ENCODE measurements at regions not wholly inside any gene's neighbourhood (a gene's known extent, or its start where the extent isn't known, plus 50 kb on each side); places are given as distances from the start of the nearest gene placed in this dataset.

DNA sequence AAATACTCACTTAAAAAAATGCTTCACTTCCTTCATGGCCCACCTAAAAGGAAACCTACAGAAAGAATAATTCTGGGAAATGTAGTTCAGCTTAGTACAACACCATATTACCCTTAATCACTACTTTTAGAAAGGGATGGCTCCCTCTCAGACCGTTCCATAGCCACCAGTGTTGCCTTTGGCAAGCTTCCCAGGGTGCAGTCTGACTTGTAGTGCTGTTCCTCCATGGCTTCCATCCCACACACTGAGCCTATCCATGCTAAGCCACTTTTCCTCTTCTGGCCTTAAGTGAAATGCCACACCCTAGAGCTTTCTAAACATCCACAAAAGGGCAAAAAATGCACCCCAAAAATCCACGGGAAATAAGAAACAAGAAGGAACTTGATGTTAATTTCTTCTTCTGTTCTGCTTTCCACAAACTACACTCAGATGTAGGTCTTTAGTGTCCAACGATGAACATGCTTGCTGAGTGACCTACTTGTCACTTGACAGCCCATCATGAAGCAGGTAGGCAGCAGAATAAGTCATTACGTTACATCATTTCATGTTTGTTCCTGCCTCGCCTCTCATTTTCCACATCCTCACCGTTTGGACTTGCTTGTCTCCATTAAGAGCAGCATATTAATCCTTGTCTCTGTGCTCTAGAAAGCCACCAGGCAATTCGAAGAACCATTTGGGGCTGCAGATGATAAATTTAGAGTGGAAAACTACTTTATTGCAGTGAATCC, 391.1 kb upstream of the GRAMD2B start:
- no peaks in the 10 kb centered on the region for H3K27me3 Mint-ChIP-seq (ENCODE audit: low read depth)
- no peaks in the 10 kb centered on the region for H3K4me1 Mint-ChIP-seq (ENCODE audit: low read depth)
- no peak overlapping the region for H3K4me3 Mint-ChIP-seq
- POLR2A ChIA-PET: no interaction called here
- CTCF ChIA-PET: no interaction called here
- DNase-seq (no peak), ATAC-seq (no peak)
- no peaks in the 10 kb centered on the region for H3K36me3 Mint-ChIP-seq (ENCODE audit: low read depth)
- H3K9me3 Mint-ChIP-seq (ENCODE audit: insufficient read depth): peaks cover 18% of the 10 kb centered on the region
- no peak overlapping the region for H3K27ac Mint-ChIP-seq

DNA sequence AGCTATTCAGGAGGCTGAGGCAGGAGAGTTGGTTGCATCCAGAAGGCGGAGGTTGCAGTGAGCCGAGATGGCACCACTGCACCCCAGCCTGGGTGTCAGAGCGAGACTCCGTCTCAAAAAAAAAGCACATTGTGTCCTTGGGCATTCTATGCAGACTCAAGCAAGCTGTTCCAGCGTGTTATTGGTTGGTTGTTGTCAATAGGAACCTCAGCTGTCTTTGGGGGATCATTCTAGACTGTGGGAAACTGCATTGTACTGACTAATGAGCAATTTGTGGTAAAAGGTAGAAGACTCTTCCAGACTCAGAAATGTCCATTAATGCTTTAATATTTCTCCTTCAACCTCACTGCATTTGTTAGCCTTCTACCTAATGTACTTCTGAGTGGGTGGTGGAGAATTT, 379.5 kb upstream of the GRAMD2B start:
- H3K36me3 Mint-ChIP-seq (ENCODE audit: low read depth): no peaks in the 10 kb centered on the region
- DNase-seq (no peak), ATAC-seq (no peak)
- peaks cover 4% of the 10 kb centered on the region for H3K9me3 Mint-ChIP-seq (ENCODE audit: insufficient read depth)
- ChIA-PET CTCF (no interaction called here), POLR2A (no interaction called here)
- H3K4me3 Mint-ChIP-seq: no peak overlapping the region
- H3K27me3 Mint-ChIP-seq (ENCODE audit: low read depth): no peaks in the 10 kb centered on the region
- no peaks in the 10 kb centered on the region for H3K4me1 Mint-ChIP-seq (ENCODE audit: low read depth)
- H3K27ac Mint-ChIP-seq: no peak overlapping the region

DNA sequence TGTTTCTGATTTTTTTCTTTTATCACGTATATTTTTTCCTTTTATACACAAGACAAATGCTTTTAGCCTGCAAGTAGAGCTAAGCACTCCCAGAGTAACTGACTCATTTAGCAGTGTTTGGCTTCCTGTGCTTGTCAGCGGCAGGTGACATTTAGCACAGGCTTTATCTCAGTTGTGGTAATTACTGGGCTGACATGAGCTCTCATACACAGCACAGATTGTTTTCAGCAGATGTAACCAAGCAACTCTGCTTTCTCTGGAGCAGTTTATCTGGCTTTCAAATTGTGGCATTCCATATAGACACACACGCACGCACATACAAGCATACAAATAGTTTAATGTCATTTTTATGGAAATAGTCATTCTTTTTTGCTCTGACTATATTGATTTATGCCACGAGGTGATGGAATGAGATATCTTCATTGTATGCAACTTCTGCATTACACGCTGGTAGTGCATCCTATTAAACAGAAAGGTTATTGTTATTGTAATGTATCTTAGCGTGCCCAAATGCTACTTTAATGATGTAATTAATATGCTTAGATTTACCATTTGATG, 379.0 kb upstream of the GRAMD2B start:
- CTCF ChIA-PET: interaction anchor here (0.7 kb wide), 1 partner anchor 1409 kb away, joined by 3 read pairs; no protein-coding TSS in a partner anchor
- no peak overlapping the region for H3K4me3 Mint-ChIP-seq
- peaks cover 4% of the 10 kb centered on the region for H3K9me3 Mint-ChIP-seq (ENCODE audit: insufficient read depth)
- POLR2A ChIA-PET: no interaction called here
- H3K27ac Mint-ChIP-seq: no peak overlapping the region
- no peaks in the 10 kb centered on the region for H3K27me3 Mint-ChIP-seq (ENCODE audit: low read depth)
- no peaks in the 10 kb centered on the region for H3K36me3 Mint-ChIP-seq (ENCODE audit: low read depth)
- no peak for DNase-seq
- no peaks in the 10 kb centered on the region for H3K4me1 Mint-ChIP-seq (ENCODE audit: low read depth)
- ATAC-seq: no peak

DNA sequence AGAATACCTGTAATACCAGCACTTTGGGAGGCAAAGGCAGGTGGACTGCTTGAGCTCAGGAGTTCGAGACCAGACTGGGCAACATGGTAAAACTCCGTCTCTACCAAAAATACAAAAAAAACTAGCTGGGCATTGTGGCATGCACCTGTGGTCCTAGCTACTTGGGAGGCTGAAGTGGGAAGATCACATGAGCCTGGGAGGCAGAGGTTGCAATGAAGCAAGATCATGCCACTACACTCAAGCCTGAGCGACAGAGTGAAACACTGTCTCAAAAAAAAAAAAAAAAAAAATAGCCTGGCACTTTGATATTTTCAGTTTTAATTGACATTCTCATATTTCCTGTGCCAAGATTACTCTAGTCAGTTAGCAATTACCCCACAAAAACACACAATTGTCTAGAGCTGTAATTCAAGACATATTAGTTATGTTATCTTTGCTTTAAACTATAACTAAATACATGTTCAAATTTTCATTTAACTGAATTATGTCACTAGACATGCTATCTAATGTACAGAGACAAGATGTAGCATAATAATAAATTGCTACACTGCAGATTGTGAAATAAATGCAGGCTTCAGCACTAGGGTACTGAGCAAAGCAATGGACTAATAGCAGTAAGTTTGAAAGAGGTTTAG, 378.2 kb upstream of the GRAMD2B start:
- no peak for ATAC-seq
- Mint-ChIP-seq H3K27me3 (ENCODE audit: low read depth) (no peaks in the 10 kb centered on the region), H3K36me3 (ENCODE audit: low read depth) (no peaks in the 10 kb centered on the region), H3K27ac (no peak overlapping the region), H3K9me3 (ENCODE audit: insufficient read depth) (peaks cover 1% of the 10 kb centered on the region), H3K4me3 (no peak overlapping the region), H3K4me1 (ENCODE audit: low read depth) (no peaks in the 10 kb centered on the region)
- CTCF ChIA-PET: interaction anchor here (0.7 kb wide), 1 partner anchor 1408 kb away, joined by 3 read pairs; no protein-coding TSS in a partner anchor
- no peak for DNase-seq
- POLR2A ChIA-PET: no interaction called here

DNA sequence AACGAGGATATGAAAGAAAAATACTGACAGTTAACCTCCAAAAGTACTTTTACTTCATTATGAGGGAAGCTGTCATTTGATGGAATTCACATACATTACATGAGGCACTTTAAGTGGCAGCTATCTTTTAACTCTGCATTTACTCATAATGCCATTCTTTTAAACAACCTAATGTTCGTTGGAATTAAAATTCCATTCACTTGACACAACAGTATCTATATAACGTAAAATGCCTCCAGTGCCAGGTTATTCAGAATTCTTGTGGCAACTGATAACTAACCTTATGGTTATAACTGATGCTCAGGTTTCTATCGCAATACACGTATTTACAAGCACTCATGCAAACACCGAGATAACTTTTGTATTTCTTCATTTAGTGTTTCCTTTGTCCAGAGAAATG, 376.9 kb upstream of the GRAMD2B start:
- Mint-ChIP-seq H3K4me1 (ENCODE audit: low read depth) (no peaks in the 10 kb centered on the region), H3K36me3 (ENCODE audit: low read depth) (no peaks in the 10 kb centered on the region), H3K4me3 (no peak overlapping the region), H3K27ac (no peak overlapping the region), H3K9me3 (ENCODE audit: insufficient read depth) (no peaks in the 10 kb centered on the region), H3K27me3 (ENCODE audit: low read depth) (no peaks in the 10 kb centered on the region)
- DNase-seq (no peak), ATAC-seq (no peak)
- POLR2A ChIA-PET: no interaction called here
- CTCF ChIA-PET: no interaction called here

DNA sequence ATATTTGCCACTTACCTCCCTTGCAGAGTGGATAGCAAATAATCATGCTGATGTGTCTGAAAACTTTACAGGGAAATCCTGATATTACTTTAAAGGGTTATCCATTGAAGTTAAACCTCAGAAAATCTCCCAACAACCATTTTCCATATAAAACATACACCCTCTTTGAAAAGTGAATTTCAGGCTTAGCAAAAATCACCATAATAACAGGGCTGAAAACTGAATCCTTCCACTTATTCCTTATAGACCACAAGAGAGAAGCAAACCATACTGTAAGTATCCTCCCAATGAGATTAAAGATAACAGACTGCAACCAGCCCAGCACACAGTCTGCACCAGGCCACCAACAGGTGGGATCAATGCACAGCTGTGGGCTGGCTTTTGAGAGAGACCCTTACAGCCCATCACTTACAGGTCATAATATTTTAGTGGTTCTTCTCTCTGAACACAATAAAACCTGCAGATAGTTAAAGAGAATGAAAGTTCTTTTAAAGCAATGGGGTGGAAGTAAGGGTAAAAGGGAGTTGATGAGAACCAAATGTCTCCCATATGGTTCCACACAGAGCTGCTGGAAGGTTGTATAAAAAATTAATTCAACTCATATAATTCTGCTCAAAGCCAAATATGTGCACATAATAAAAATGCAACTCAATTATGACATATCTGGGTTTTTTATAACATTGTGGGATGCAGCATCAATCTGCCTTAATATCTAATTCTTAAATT, 376.2 kb upstream of the GRAMD2B start:
- ATAC-seq (no peak), DNase-seq (no peak)
- Mint-ChIP-seq H3K27ac (no peak overlapping the region), H3K4me1 (ENCODE audit: low read depth) (no peaks in the 10 kb centered on the region), H3K9me3 (ENCODE audit: insufficient read depth) (no peaks in the 10 kb centered on the region), H3K36me3 (ENCODE audit: low read depth) (no peaks in the 10 kb centered on the region), H3K4me3 (no peak overlapping the region), H3K27me3 (ENCODE audit: low read depth) (no peaks in the 10 kb centered on the region)
- ChIA-PET CTCF (no interaction called here), POLR2A (no interaction called here)

DNA sequence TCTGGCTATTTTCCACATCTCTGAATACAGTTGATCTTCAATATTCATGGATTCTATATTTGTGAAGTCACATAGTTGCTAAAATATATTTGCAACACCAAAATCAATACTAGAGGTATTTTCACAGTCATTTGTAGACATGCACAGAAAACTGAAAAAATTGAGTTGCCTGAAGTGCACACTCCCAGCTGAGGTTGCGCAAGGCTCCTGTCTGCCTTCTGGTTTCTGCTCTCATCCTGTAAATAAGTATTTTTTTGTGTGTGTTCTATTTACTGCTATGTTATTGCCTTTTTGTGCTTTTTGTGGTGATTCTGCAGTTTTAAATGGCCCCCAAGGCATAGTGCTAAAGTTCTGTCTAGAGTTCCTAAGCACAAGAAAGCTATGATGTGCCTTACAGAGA, 371.1 kb upstream of the GRAMD2B start:
- peaks cover 4% of the 10 kb centered on the region for H3K9me3 Mint-ChIP-seq (ENCODE audit: insufficient read depth)
- H3K27ac Mint-ChIP-seq: no peak overlapping the region
- ATAC-seq: no peak
- no peaks in the 10 kb centered on the region for H3K36me3 Mint-ChIP-seq (ENCODE audit: low read depth)
- DNase-seq: no peak
- no peaks in the 10 kb centered on the region for H3K27me3 Mint-ChIP-seq (ENCODE audit: low read depth)
- CTCF ChIA-PET: no interaction called here
- no peaks in the 10 kb centered on the region for H3K4me1 Mint-ChIP-seq (ENCODE audit: low read depth)
- H3K4me3 Mint-ChIP-seq: no peak overlapping the region
- POLR2A ChIA-PET: no interaction called here

DNA sequence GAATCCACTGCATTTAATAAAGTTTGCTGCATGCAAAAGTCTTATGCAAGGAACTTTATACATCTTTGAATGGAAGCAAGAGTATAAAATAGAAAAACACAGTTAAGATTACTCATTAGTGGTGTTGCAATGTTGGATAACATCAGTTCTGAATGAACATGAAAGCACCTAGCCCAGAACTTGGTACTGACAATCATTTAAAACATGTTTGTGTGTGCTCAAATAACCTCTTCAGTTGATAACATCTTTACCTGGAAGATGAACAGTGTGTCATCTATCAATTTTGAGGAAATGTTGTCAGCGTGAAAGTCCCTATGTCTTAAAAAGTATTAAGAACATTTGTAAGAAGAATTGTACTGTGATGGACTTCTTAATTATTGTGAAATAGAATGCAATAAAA, 370.4 kb upstream of the GRAMD2B start:
- ATAC-seq (no peak), DNase-seq (no peak)
- ChIA-PET POLR2A (no interaction called here), CTCF (no interaction called here)
- peaks cover 4% of the 10 kb centered on the region for H3K9me3 Mint-ChIP-seq (ENCODE audit: insufficient read depth)
- H3K4me3 Mint-ChIP-seq: no peak overlapping the region
- no peaks in the 10 kb centered on the region for H3K36me3 Mint-ChIP-seq (ENCODE audit: low read depth)
- H3K27me3 Mint-ChIP-seq (ENCODE audit: low read depth): no peaks in the 10 kb centered on the region
- H3K27ac Mint-ChIP-seq: no peak overlapping the region
- no peaks in the 10 kb centered on the region for H3K4me1 Mint-ChIP-seq (ENCODE audit: low read depth)

DNA sequence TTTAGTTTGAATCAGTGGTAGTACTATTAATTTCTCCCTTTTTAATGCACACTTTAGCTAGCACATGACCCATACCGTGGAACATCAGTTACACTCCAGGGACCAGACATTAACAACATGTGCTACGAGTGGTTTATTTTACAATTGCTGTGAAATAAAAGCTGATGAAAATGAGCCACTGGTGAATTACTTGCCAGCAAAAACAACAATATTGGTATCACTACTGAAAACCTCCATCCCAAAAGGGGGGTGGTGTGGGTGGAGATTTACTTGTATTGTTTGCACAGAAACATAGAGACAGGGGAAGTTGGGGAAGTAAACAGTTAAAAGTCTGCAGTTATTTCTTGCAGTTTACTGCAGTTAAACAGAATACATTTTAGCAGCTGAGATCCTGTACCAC, 369.6 kb upstream of the GRAMD2B start:
- ChIA-PET POLR2A (no interaction called here), CTCF (no interaction called here)
- Mint-ChIP-seq H3K36me3 (ENCODE audit: low read depth) (no peaks in the 10 kb centered on the region), H3K4me1 (ENCODE audit: low read depth) (no peaks in the 10 kb centered on the region), H3K27ac (no peak overlapping the region), H3K27me3 (ENCODE audit: low read depth) (no peaks in the 10 kb centered on the region), H3K9me3 (ENCODE audit: insufficient read depth) (peaks cover 4% of the 10 kb centered on the region), H3K4me3 (no peak overlapping the region)
- ATAC-seq (no peak), DNase-seq (no peak)

DNA sequence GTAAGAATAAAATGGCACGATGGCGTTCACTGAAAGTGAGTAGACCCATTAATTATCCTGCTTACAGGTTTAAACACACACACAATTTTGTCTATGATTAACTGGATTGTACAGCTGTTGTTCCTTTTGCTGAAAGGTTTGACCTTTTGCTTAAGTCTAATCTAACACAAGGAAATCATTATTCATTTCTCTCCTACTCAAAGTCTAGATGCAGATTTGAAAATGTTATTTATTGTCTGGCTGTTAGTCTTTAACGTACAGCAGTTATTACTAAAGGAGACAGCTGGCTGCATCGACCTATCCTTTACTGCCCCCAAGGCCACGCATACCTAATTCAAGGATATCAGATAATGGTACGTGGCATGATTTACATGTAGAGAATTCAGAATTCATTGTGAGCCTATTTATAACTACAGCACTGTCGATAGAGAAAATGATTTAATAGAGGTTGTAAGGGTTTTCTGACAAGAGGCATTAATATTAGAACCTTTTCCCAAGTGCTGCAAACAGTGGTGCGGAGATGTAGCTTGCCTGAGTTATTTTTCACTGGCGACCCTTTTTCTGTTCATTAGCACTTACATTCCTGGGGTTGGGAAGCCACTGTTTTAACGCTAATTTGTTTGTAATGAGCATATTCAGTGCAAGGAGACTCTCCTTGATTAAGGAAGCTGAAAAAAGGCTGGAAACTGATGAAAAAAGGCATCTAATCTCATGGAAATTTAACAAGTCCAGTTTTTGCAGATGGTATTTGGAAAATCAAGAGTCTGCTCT, 368.4 kb upstream of the GRAMD2B start:
- POLR2A ChIA-PET: no interaction called here
- ATAC-seq: no peak
- CTCF ChIA-PET: no interaction called here

DNA sequence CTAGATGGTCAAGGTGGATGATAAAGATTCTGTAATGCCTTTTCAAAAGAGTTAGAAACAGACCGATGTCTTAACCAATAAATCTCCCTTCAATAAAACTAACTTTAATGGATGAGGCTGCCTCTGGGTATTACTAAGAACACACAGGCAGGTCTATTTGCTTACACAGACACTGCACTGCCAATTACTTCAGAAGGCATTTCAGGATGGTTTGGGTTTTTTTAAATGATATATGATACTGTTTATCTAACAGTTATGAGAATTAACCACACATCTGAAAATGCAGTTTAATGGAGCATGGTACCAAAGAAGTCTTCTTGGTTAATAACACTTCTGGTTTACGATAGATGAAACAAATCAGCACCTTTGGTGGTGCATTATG, 367.9 kb upstream of the GRAMD2B start:
- POLR2A ChIA-PET: no interaction called here
- Mint-ChIP-seq H3K27me3 (ENCODE audit: low read depth) (no peaks in the 10 kb centered on the region), H3K4me3 (no peak overlapping the region), H3K4me1 (ENCODE audit: low read depth) (no peaks in the 10 kb centered on the region), H3K27ac (no peak overlapping the region), H3K36me3 (ENCODE audit: low read depth) (no peaks in the 10 kb centered on the region), H3K9me3 (ENCODE audit: insufficient read depth) (peaks cover 10% of the 10 kb centered on the region)
- ATAC-seq: no peak
- CTCF ChIA-PET: no interaction called here
- DNase-seq: no peak

More for the DNA sequence above, 368.4 kb upstream of the GRAMD2B start:
- Mint-ChIP-seq H3K27me3 (ENCODE audit: low read depth) (no peaks in the 10 kb centered on the region), H3K36me3 (ENCODE audit: low read depth) (no peaks in the 10 kb centered on the region), H3K9me3 (ENCODE audit: insufficient read depth) (peaks cover 10% of the 10 kb centered on the region), H3K27ac (no peak overlapping the region), H3K4me3 (no peak overlapping the region), H3K4me1 (ENCODE audit: low read depth) (no peaks in the 10 kb centered on the region)
- DNase-seq: no peak

DNA sequence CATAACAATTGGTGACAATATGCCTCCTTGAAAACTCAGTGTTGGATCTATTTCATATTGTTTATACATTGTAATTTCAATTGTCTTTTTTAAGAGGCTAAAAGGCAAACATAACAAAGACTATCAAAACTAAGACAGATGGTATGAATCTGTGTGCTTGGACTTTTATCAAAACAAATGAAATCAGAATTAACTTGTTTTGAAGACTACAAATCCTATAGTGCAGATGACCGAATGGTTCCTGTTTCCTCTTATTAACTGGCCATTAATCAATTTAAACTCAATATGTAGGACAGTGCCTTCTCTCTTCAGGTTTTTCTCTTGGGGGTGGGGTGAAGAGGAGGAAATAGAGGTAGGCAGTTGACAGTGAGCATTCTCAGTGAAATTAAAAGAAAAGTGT, 366.9 kb upstream of the GRAMD2B start:
- Mint-ChIP-seq H3K9me3 (ENCODE audit: insufficient read depth) (peaks cover 10% of the 10 kb centered on the region), H3K27me3 (ENCODE audit: low read depth) (no peaks in the 10 kb centered on the region), H3K4me1 (ENCODE audit: low read depth) (no peaks in the 10 kb centered on the region), H3K27ac (no peak overlapping the region), H3K36me3 (ENCODE audit: low read depth) (no peaks in the 10 kb centered on the region), H3K4me3 (no peak overlapping the region)
- DNase-seq (no peak), ATAC-seq (no peak)
- POLR2A ChIA-PET: no interaction called here
- CTCF ChIA-PET: no interaction called here
